NCI-H1436 treated with DMSO at 0.1 percent for 48 hours (cell line): ENCODE measurements at regions not wholly inside any gene's neighbourhood (a gene's known extent, or its start where the extent isn't known, plus 50 kb on each side); places are given as distances from the start of the nearest gene placed in this dataset.
"Not testable (repeated sequence)": the region's sequence is repeated elsewhere in the genome, so short reads cannot be mapped to it uniquely, and the experiment has no call there.

ENCODE experiments used
- DNase-seq: peaks from one replicate; lab custom pipeline; 2025; lab: John Stamatoyannopoulos, UW

- DNase-seq = no peak
Measured at GRCh38 chr13:85601526-85601925, 197.7 kb downstream of the SLITRK6 start.

- no peak for DNase-seq
Measured at GRCh38 chr13:85597790-85598500, 201.3 kb downstream of the SLITRK6 start.

- DNase-seq = no peak
Measured at GRCh38 chr13:85592211-85592610, 207.0 kb downstream of the SLITRK6 start.

GRCh38 chr13:85590231-85590931 lies 208.8 kb downstream of the SLITRK6 start:
- no peak for DNase-seq

GRCh38 chr13:85589021-85589420 lies 210.2 kb downstream of the SLITRK6 start:
- no peak for DNase-seq

GRCh38 chr13:85588359-85588758 lies 210.9 kb downstream of the SLITRK6 start:
- DNase-seq = no peak

- DNase-seq = no peak
Measured at GRCh38 chr13:85586856-85587255, 212.4 kb downstream of the SLITRK6 start.

- no peak for DNase-seq
Measured at GRCh38 chr13:85586422-85586831, 212.8 kb downstream of the SLITRK6 start.

- DNase-seq = no peak
Measured at GRCh38 chr13:85582890-85583289, 216.3 kb downstream of the SLITRK6 start.

GRCh38 chr13:85575110-85575509 lies 224.1 kb downstream of the SLITRK6 start:
- no peak for DNase-seq

GRCh38 chr13:85567909-85568308 lies 231.3 kb downstream of the SLITRK6 start:
- no peak for DNase-seq

- no peak for DNase-seq
Measured at GRCh38 chr13:85565652-85566051, 233.6 kb downstream of the SLITRK6 start.

GRCh38 chr13:85564598-85564997 lies 234.6 kb downstream of the SLITRK6 start:
- no peak for DNase-seq

- DNase-seq = no peak
Measured at GRCh38 chr13:85562282-85562681, 236.9 kb downstream of the SLITRK6 start.

- DNase-seq = no peak
Measured at GRCh38 chr13:85557691-85558467, 241.3 kb downstream of the SLITRK6 start.

- DNase-seq = no peak
Measured at GRCh38 chr13:85551012-85551411, 248.2 kb downstream of the SLITRK6 start.

GRCh38 chr13:85549819-85550218 lies 249.4 kb downstream of the SLITRK6 start:
- no peak for DNase-seq

GRCh38 chr13:85548845-85549244 lies 250.4 kb downstream of the SLITRK6 start:
- DNase-seq = not testable (repeated sequence)

GRCh38 chr13:85545771-85546170 lies 253.4 kb downstream of the SLITRK6 start:
- no peak for DNase-seq

- no peak for DNase-seq
Measured at GRCh38 chr13:85544756-85545155, 254.5 kb downstream of the SLITRK6 start.

- DNase-seq = no peak
Measured at GRCh38 chr13:85543144-85543543, 256.1 kb downstream of the SLITRK6 start.

- no peak for DNase-seq
Measured at GRCh38 chr13:85541476-85541875, 257.7 kb downstream of the SLITRK6 start.

GRCh38 chr13:85538957-85539356 lies 260.3 kb downstream of the SLITRK6 start:
- DNase-seq = no peak
